WTC11 (cell line): ENCODE measurements at regions not wholly inside any gene's neighbourhood (a gene's known extent, or its start where the extent isn't known, plus 50 kb on each side); places are given as distances from the start of the nearest gene placed in this dataset.

Experiments
- NR2C2 ChIP-seq: sonication (generic); formaldehyde crosslinking; IDR thresholded peaks from 2 replicates; pipeline ENCODE4 v1.8.0; 2022; ENCODE audit warnings: mild to moderate bottlenecking, missing genetic modification reagents
- TF ChIP-seq, protein P1 (sequence below): fragments of 200-600 bp; IDR thresholded peaks from 2 replicates; pipeline ENCODE4 v1.8.0; 2022; ENCODE audit warnings: antibody characterized with exemption
- TF ChIP-seq, protein P2 (sequence below): sonication (generic); formaldehyde crosslinking; IDR thresholded peaks from 2 replicates; pipeline ENCODE4 v1.8.0; 2022; ENCODE audit warnings: mild to moderate bottlenecking, missing genetic modification reagents
- TF ChIP-seq, protein P3 (sequence below): sonication (generic); formaldehyde crosslinking; IDR thresholded peaks from 2 replicates; pipeline ENCODE4 v1.8.0; 2022; ENCODE audit warnings: mild to moderate bottlenecking, missing genetic modification reagents

DNA sequence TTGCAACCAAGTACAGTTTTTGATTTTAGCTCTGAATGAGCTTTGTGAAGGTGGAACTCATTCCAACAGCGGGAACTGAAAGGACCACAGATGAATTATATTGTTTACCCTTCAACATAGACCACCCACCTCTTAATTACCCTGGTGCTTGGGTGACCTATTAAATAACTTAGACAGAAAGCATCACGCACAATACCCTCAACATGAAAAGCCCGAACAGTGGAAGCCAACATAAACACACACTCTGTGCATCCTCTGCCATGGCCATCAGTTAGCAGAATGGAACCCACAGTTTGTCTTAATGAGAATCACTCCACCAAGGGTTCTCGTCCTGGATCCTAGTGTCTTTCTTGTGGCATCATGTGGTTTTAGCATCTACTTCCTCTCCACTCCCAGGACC is 60.5 kb downstream of the FOXF2 start:
- TF ChIP-seq, protein P1, sequence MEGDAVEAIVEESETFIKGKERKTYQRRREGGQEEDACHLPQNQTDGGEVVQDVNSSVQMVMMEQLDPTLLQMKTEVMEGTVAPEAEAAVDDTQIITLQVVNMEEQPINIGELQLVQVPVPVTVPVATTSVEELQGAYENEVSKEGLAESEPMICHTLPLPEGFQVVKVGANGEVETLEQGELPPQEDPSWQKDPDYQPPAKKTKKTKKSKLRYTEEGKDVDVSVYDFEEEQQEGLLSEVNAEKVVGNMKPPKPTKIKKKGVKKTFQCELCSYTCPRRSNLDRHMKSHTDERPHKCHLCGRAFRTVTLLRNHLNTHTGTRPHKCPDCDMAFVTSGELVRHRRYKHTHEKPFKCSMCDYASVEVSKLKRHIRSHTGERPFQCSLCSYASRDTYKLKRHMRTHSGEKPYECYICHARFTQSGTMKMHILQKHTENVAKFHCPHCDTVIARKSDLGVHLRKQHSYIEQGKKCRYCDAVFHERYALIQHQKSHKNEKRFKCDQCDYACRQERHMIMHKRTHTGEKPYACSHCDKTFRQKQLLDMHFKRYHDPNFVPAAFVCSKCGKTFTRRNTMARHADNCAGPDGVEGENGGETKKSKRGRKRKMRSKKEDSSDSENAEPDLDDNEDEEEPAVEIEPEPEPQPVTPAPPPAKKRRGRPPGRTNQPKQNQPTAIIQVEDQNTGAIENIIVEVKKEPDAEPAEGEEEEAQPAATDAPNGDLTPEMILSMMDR = no peak
- TF ChIP-seq, protein P2, sequence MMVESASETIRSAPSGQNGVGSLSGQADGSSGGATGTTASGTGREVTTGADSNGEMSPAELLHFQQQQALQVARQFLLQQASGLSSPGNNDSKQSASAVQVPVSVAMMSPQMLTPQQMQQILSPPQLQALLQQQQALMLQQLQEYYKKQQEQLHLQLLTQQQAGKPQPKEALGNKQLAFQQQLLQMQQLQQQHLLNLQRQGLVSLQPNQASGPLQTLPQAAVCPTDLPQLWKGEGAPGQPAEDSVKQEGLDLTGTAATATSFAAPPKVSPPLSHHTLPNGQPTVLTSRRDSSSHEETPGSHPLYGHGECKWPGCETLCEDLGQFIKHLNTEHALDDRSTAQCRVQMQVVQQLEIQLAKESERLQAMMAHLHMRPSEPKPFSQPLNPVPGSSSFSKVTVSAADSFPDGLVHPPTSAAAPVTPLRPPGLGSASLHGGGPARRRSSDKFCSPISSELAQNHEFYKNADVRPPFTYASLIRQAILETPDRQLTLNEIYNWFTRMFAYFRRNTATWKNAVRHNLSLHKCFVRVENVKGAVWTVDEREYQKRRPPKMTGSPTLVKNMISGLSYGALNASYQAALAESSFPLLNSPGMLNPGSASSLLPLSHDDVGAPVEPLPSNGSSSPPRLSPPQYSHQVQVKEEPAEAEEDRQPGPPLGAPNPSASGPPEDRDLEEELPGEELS = no peak
- TF ChIP-seq NR2C2 (CRISPR knock-in tag) = no peak
- TF ChIP-seq, protein P3, sequence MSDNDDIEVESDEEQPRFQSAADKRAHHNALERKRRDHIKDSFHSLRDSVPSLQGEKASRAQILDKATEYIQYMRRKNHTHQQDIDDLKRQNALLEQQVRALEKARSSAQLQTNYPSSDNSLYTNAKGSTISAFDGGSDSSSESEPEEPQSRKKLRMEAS (CRISPR knock-in tag) = no peak
